ENCODE measurements at regions not wholly inside any gene's neighbourhood (a gene's known extent, or its start where the extent isn't known, plus 50 kb on each side); places are given as distances from the start of the nearest gene placed in this dataset.

DNA sequence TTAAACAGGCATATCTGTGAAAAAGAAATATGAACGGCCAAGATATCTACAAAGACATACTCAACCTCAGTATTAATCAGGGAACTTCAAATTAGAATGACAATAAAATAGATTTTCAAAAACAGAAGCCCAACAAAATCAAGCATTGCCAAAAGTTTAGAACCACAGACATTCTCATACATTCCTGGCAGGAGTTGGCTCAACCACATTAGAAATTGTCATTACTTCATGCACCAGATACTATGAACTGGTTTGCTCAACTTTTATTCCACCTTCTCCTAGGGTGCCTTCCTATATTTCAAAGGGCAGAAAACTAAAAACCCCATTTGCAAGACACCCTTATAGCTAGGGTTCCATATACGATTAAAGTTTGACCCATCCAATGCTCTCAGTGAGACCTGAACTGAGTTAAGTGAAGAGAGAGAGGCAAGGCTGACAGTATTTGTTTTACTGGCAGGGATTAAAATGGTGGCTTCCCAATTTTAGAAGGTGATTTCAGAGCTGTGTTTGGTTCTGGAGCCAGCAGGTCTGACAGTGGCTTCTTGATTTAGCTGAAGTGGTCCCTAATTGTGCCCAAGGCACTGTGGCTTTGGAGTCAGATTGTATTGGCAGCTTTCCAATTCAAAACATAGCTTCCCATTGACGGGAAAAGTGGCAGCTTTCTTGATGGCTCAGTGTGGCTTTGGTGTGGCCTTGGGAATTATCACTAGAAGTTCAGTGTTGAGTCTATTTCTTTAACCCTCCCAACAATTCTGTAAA is 77.1 kb upstream of the CDYL start:
- no peak overlapping the region for H3K4me3 ChIP-seq (ENCODE audit: low read length)

DNA sequence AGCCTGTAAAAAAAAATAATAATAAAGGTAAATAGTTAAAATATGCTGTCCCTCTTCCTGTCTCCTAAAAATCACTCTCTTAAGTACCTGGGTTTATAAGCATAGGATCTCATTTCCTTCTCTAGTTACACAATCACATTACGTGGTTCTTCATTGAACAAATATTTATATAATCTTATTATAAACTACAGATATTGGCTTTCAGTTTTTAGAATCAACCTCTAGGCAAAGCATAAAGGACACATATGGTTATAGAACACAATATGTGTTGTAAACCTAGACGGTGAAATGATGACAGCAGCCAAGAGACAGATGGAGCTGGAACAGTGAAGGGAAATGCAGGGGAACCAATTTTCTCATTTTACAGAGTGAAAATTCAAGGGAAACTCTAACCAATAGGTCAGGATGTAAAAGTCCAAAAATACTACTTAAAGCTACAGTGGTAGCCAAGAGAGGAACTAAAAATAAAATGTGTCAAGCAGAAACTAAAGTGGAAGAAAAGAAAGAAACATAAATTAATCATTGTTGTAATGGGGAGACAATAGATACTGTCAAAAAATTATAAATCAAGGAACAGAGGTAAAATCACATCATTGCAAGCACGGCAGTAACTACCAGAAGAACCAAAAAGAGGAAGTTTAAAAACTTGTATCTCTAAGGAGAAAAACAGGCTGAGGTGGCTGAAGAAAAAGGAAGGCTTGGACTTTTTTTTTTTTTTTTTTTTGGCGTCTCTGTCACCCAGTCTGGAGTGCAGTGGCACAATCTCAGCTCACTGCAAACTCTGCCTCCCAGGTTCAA is 82.8 kb upstream of the CDYL start:
- no peak overlapping the region for H3K4me3 ChIP-seq (ENCODE audit: low read length)
- H3K36me3 ChIP-seq (ENCODE audit: control insufficient read depth, insufficient read depth, low read length): no peaks in the 10 kb centered on the region
- H3K9me3 ChIP-seq (ENCODE audit: control insufficient read depth, low read length): no peaks in the 10 kb centered on the region
- no peaks in the 10 kb centered on the region for H3K4me1 ChIP-seq (ENCODE audit: control insufficient read depth, insufficient read depth, low read length)
- H3K9ac ChIP-seq (ENCODE audit: low read length): no peak overlapping the region
- H3K27me3 ChIP-seq (ENCODE audit: control insufficient read depth, insufficient read depth, low read length): no peaks in the 10 kb centered on the region

More for the DNA sequence above, 77.1 kb upstream of the CDYL start:
- Histone ChIP-seq H3K9me3 (ENCODE audit: control insufficient read depth, low read length) (no peaks in the 10 kb centered on the region), H3K4me1 (ENCODE audit: control insufficient read depth, insufficient read depth, low read length) (no peaks in the 10 kb centered on the region), H3K36me3 (ENCODE audit: control insufficient read depth, insufficient read depth, low read length) (no peaks in the 10 kb centered on the region), H3K27me3 (ENCODE audit: control insufficient read depth, insufficient read depth, low read length) (no peaks in the 10 kb centered on the region), H3K9ac (ENCODE audit: low read length) (no peak overlapping the region)

- Histone ChIP-seq H3K4me3 (ENCODE audit: low read length) (no peak overlapping the region), H3K27me3 (ENCODE audit: control insufficient read depth, insufficient read depth, low read length) (no peaks in the 10 kb centered on the region), H3K36me3 (ENCODE audit: control insufficient read depth, insufficient read depth, low read length) (no peaks in the 10 kb centered on the region), H3K9me3 (ENCODE audit: control insufficient read depth, low read length) (no peaks in the 10 kb centered on the region), H3K4me1 (ENCODE audit: control insufficient read depth, insufficient read depth, low read length) (no peaks in the 10 kb centered on the region), H3K9ac (ENCODE audit: low read length) (no peak overlapping the region)
These were observed 83.5 kb upstream of the CDYL start for GRCh38 chr6:4692664-4693063.

- Histone ChIP-seq H3K36me3 (ENCODE audit: control insufficient read depth, insufficient read depth, low read length) (no peaks in the 10 kb centered on the region), H3K4me3 (ENCODE audit: low read length) (no peak overlapping the region), H3K9me3 (ENCODE audit: control insufficient read depth, low read length) (no peaks in the 10 kb centered on the region), H3K9ac (ENCODE audit: low read length) (no peak overlapping the region), H3K27me3 (ENCODE audit: control insufficient read depth, insufficient read depth, low read length) (no peaks in the 10 kb centered on the region), H3K4me1 (ENCODE audit: control insufficient read depth, insufficient read depth, low read length) (no peaks in the 10 kb centered on the region)
These were observed 87.9 kb upstream of the CDYL start for GRCh38 chr6:4687989-4688947.

DNA sequence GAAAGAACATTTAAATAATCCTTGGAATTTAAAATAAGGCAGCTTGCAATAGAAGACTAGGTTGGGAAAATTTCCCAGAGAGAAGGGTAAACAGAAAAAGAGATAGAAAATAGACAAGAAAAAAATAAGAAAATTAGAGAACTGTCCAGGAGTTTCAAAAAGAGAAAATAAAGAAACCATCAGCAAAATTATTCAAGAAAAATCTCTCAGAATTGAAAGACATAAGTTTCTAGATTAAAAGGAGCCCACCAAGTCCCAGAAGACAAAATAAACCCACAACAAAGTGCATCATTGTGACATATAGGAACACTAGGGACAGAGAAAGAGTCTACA is 88.6 kb upstream of the CDYL start:
- Histone ChIP-seq H3K9ac (ENCODE audit: low read length) (no peak overlapping the region), H3K9me3 (ENCODE audit: control insufficient read depth, low read length) (no peaks in the 10 kb centered on the region), H3K4me3 (ENCODE audit: low read length) (no peak overlapping the region), H3K4me1 (ENCODE audit: control insufficient read depth, insufficient read depth, low read length) (no peaks in the 10 kb centered on the region), H3K27me3 (ENCODE audit: control insufficient read depth, insufficient read depth, low read length) (no peaks in the 10 kb centered on the region), H3K36me3 (ENCODE audit: control insufficient read depth, insufficient read depth, low read length) (no peaks in the 10 kb centered on the region)

GRCh38 chr6:4682431-4683097 is 93.6 kb upstream of the CDYL start:
- no peaks in the 10 kb centered on the region for H3K36me3 ChIP-seq (ENCODE audit: control insufficient read depth, insufficient read depth, low read length)
- H3K27me3 ChIP-seq (ENCODE audit: control insufficient read depth, insufficient read depth, low read length): no peaks in the 10 kb centered on the region
- H3K4me3 ChIP-seq (ENCODE audit: low read length): no peak overlapping the region

GRCh38 chr6:4678506-4679300 is 97.5 kb upstream of the CDYL start:
- Histone ChIP-seq H3K9me3 (ENCODE audit: control insufficient read depth, low read length) (no peaks in the 10 kb centered on the region), H3K36me3 (ENCODE audit: control insufficient read depth, insufficient read depth, low read length) (no peaks in the 10 kb centered on the region)

More at GRCh38 chr6:4682431-4683097, 93.6 kb upstream of the CDYL start:
- Histone ChIP-seq H3K9me3 (ENCODE audit: control insufficient read depth, low read length) (no peaks in the 10 kb centered on the region), H3K9ac (ENCODE audit: low read length) (no peak overlapping the region), H3K4me1 (ENCODE audit: control insufficient read depth, insufficient read depth, low read length) (no peaks in the 10 kb centered on the region)

DNA sequence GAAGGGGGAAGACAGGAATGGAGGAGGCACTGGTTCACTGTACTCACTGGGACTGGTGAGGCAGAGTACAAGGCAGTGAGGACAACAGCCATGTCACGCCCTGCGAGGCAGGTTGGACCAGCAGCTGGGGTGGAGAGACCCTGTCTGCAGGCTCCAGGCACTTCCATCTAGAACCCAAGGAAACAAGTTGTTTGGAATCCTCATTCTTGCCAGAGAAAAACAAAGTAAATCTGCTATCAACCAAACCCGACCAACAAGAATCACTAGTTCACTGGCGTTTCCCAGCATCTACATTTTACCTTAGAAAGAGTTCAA is 98.5 kb upstream of the CDYL start:
- H3K9me3 ChIP-seq (ENCODE audit: control insufficient read depth, low read length): no peaks in the 10 kb centered on the region
- H3K27me3 ChIP-seq (ENCODE audit: control insufficient read depth, insufficient read depth, low read length): no peaks in the 10 kb centered on the region
- no peaks in the 10 kb centered on the region for H3K36me3 ChIP-seq (ENCODE audit: control insufficient read depth, insufficient read depth, low read length)
- H3K4me3 ChIP-seq (ENCODE audit: low read length): no peak overlapping the region
- no peaks in the 10 kb centered on the region for H3K4me1 ChIP-seq (ENCODE audit: control insufficient read depth, insufficient read depth, low read length)
- H3K9ac ChIP-seq (ENCODE audit: low read length): no peak overlapping the region

More at GRCh38 chr6:4678506-4679300, 97.5 kb upstream of the CDYL start:
- H3K9ac ChIP-seq (ENCODE audit: low read length): no peak overlapping the region
- H3K4me3 ChIP-seq (ENCODE audit: low read length): no peak overlapping the region
- H3K4me1 ChIP-seq (ENCODE audit: control insufficient read depth, insufficient read depth, low read length): no peaks in the 10 kb centered on the region
- H3K27me3 ChIP-seq (ENCODE audit: control insufficient read depth, insufficient read depth, low read length): no peaks in the 10 kb centered on the region

- no peak overlapping the region for H3K9ac ChIP-seq (ENCODE audit: low read length)
- H3K4me3 ChIP-seq (ENCODE audit: low read length): no peak overlapping the region
- H3K36me3 ChIP-seq (ENCODE audit: control insufficient read depth, insufficient read depth, low read length): no peaks in the 10 kb centered on the region
- no peaks in the 10 kb centered on the region for H3K4me1 ChIP-seq (ENCODE audit: control insufficient read depth, insufficient read depth, low read length)
- H3K27me3 ChIP-seq (ENCODE audit: control insufficient read depth, insufficient read depth, low read length): no peaks in the 10 kb centered on the region
- H3K9me3 ChIP-seq (ENCODE audit: control insufficient read depth, low read length): no peaks in the 10 kb centered on the region
These were observed 99.0 kb upstream of the CDYL start for GRCh38 chr6:4677011-4677750.

- no peaks in the 10 kb centered on the region for H3K9me3 ChIP-seq (ENCODE audit: control insufficient read depth, low read length)
- no peaks in the 10 kb centered on the region for H3K4me1 ChIP-seq (ENCODE audit: control insufficient read depth, insufficient read depth, low read length)
- no peak overlapping the region for H3K4me3 ChIP-seq (ENCODE audit: low read length)
- no peaks in the 10 kb centered on the region for H3K27me3 ChIP-seq (ENCODE audit: control insufficient read depth, insufficient read depth, low read length)
- H3K9ac ChIP-seq (ENCODE audit: low read length): no peak overlapping the region
- H3K36me3 ChIP-seq (ENCODE audit: control insufficient read depth, insufficient read depth, low read length): no peaks in the 10 kb centered on the region
These were observed 100.2 kb upstream of the CDYL start for GRCh38 chr6:4676016-4676415.

Data from mucosa of stomach (tissue), 1 donor.